Stimulated activated CD8-positive, alpha-beta memory T cell treated with anti-CD3 and anti-CD28 coated beads, Interleukin-12 subunit alpha, Interleukin-12 subunit beta, amount 100 ng/mL, for 24 hours (primary cell): ENCODE measurements at regions not wholly inside any gene's neighbourhood (a gene's known extent, or its start where the extent isn't known, plus 50 kb on each side); places are given as distances from the start of the nearest gene placed in this dataset.

Experiments used
- DNase-seq: peaks from one replicate; pipeline ENCODE4 v3.0.0-alpha.2; 2020; ENCODE audit errors: extremely low read depth

GRCh38 chr1:195568389-195568788 is 1039.9 kb downstream of the KCNT2 start:
- no peak for DNase-seq

DNA sequence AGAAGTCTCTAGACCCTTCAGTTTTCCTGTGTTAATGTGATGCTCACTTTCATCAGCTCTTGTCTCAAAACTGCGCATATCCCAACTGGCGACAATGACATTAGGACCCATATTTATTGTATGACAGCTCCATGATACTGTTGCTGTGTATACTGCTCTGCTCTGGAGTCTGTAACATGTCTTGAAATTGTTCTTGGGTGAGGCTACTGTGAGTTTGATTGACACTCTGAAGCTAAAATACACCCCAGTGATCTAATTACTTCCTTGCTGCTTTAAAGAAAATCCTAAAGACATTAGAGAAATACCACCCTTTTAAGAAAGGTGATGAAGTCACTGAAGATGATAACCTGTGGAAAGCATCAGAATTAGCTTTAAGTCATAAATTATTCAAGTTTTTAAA is 1046.2 kb downstream of the KCNT2 start:
- no peak for DNase-seq

DNA sequence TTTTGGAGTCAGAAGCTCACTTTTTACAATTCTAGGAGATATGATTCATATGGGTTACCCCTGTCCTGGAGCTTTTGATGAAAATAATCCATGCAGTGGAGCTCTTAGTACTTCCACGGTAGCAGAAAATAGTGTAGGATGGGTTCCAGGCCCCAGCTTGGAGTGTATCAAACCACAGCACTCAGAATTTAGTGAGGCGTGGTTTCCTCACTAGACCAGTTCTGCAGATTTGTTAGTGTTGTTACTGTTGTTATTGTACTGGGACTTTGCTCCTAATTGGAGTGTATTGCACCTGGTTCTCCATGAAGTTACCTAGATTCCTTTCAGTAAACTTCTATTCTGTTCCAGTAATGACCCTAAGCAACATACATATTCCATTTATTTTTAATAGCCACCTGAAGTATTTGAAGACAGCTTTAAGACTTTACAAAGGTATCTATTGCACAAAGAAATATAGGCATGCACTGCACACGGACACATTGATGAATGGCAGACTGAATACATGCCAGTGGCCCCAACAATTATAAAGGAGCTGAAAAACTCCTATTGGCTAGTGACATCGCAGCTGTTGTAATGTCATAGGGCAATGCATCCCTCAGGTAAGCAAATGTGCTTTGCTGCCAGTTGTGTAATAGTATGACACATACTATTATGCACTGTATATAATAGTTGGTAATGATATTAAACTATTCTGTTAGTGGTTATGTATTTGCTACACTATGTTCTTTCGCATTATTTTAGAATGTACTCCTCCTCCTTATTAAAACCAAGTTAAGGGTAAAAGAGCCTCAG is 1058.0 kb downstream of the KCNT2 start:
- DNase-seq: no peak

DNA sequence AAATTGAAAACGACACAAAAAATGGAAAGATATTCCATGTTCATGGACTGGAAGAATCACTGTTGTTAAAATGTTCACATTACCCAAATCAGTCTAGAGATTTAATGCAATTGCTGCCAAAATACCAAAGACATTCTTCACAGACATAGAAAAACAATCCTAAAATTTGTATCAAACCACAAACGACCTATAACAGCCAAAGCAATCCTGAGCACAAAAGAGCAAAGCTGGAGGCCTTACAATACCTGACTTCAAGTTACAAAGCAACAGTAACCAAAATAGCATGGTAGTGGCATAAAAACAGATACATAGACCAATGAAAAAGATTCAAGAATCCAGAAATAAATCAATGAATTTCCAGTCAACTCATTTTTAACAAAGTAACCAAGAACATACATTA is 1077.3 kb downstream of the KCNT2 start:
- no peak for DNase-seq

DNA sequence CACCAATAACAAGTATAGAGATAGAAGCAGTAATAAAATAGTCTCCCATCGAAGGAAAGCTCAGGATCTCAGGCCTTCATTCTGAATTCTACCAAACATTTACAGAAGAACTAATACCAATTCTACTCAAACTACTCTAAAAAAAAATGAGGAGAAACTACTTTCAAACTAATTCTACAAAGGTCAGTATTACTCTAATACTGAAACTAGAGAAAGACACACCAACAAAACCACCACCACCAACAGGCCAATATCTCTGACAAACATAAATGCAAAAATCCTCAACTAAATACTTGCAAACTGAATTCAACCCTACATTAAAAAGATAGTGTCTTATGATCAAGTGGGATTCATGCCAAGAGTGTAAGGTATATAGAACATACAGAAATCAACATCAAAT is 1078.4 kb downstream of the KCNT2 start:
- DNase-seq: no peak

- DNase-seq: no peak
These were observed 1087.5 kb downstream of the KCNT2 start for GRCh38 chr1:195520757-195521156.

DNA sequence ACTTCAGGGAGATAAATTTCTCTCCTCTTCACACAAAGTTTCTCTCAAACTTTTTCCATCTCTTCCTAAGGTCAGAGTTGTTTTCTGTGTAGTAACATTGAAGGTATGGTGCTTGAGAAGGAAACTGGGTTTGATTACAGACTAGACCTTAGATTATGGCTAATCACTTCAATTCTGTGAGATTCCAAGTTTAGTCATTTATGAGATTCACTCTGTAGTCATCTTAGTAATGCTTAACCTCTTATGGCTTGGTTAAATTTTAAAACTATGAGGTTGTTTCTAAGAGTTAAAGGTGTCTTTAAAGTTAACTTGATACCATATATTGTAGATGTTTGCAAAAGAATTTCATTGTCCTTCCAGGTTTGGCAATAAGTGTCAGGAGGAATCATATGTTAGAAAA is 1092.2 kb downstream of the KCNT2 start:
- no peak for DNase-seq

- DNase-seq: no peak
These were observed 1096.7 kb downstream of the KCNT2 start for GRCh38 chr1:195511501-195511900.

- no peak for DNase-seq
These were observed 1107.1 kb downstream of the KCNT2 start for GRCh38 chr1:195501118-195501517.

DNA sequence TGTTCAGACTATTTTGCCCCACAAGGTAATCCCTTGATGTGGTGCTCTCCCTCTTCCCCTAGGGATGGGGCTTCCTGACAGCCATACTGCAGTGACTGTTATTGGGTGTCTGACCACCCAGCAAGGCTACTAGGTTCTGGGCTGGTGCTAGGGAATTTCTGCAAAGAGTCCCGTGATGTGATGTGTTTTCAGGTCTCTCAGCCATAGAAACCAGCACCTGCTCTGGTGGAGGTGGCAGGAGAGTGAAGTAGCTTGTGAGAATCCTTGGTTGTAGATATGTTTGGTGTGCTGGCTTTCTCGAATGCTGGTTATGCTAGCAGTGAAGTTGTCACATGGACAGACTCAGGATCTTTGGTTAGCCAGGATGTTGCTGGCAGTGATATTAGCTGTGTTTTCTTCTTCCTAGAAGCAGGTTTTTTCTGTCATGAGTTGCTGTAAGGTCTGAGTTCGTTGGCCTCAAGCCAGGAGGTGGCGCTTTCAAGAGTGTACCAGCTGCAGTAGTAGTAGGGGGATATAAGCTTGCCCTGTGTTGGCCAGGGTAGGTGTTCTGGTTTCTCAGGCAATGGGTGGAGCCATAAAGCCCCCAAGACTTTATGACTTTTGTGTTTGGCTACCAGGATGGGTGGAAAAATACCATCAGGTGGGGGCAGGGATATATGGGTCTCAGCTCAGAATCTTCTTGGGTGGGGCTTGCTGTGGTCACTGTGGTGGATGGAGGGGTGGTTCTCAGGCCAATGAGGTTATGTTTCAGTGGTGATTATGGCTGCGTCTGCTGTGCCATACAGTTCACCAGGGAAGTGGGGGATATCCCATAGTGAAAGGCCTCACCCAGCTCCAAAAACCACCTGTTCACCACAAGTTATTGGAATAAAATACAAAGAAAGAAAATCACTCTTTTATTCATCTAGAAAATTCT is 1112.3 kb downstream of the KCNT2 start:
- DNase-seq: no peak

- DNase-seq: no peak
These were observed 1126.1 kb downstream of the KCNT2 start for GRCh38 chr1:195482137-195482536.

- no peak for DNase-seq
These were observed 1126.9 kb downstream of the KCNT2 start for GRCh38 chr1:195481293-195481692.

DNA sequence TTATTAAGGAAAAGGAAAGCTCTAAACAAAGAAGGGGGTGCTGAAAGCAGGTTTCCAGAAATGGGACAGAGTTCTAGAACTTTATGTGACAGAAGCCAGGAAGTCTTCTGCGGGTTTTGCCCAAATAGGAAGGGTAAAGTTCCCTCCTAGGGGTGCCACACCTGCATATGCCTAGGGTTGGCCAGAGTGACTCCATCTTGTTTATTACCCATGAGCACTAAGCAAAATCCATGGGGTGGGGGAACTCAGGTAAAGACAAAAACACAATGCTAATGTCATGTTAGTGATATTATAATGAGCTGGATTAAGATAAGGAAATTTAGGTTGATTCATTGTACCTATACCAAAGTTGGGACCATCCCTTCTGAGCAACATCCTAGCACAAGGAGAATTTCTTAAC is 1132.7 kb downstream of the KCNT2 start:
- no peak for DNase-seq

GRCh38 chr1:195472291-195472690 is 1135.9 kb downstream of the KCNT2 start:
- DNase-seq: no peak

- DNase-seq: no peak
These were observed 1141.6 kb downstream of the KCNT2 start for GRCh38 chr1:195466639-195467038.

- no peak for DNase-seq
These were observed 1145.6 kb downstream of the KCNT2 start for GRCh38 chr1:195462646-195463045.

DNA sequence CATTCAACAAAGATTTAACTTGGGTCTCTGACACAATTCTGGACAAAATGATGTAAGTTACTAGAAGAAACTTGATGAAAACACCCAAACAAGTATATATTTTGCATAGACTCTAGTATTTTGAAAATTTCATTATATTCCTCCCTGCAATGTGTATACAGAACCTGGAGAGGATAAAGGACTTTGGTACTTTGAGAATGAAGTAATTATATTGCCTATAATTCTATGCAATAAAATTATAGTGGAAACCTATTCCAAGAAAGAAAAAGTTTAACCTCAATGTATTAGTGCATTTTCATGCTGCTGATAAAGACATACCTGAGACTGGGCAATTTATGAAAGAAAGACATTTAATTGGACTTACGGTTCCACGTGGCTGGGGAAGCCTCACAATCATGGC is 1146.1 kb downstream of the KCNT2 start:
- no peak for DNase-seq

DNA sequence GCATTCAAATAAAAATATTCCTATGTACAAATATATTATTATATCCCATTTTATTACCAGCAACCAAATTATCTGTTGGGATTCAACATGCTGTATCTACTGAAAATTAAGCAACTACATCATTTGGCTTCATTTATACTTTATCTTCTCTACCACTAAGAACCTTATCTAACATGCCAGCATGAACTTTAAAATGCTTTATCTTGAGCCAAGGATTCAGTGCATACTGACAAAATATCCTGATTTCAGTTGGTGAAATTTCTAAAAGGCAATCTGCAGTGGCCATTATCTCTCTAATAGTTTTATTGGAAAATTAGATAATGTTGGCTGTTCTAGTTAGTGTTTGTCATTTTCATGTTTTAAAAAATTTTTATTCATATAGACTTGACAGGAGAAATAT is 1149.9 kb downstream of the KCNT2 start:
- no peak for DNase-seq

GRCh38 chr1:195450794-195451193 is 1157.4 kb downstream of the KCNT2 start:
- no peak for DNase-seq

DNA sequence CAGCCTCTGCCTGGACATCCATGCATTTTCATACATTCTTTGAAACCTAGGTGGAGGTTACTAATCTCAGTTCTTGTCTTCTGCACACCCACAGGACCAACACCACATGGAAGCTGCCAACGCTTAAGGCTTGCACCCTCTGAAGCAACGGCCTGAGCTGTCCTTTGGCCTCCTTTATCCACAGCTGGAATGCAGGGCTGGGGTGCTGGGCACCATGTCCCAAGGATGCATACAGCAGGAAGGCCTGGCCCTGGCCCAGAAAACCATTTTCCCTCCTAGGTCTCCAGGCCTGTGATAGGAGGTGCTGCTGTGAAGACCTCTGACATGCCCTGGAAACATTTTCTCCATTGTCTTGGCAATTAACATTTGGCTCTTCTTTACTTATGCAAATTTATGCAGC is 1168.6 kb downstream of the KCNT2 start:
- DNase-seq: no peak

DNA sequence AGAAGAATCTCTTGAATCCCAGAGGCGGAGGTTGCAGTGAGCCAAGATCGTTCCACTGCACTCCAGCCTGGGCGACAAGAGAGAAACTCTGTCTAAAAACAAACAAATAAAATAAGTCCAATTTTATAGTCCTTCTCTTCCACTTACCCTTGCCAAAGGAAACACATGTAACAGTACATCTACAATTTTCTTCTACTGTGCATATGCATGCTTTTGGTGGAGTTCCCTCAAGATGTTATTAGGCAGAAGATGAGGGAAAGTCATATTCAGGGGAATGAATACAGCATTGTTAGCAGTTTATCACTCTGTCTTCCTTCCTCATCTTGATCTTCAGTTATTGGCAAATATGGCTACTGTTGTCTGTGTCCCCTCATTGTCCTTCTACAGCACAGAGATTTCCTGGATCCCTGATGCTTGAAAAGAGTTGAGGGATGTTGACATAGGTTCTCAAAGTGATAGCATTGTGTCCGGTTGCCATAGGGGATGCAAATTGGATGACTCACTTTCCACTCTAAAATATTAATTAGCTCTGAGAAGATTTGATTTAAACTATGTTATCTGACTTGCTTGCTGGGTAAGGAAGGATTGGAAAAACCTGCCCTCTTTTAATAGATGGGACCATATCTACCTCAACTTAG is 1173.6 kb downstream of the KCNT2 start:
- DNase-seq: no peak

- no peak for DNase-seq
These were observed 1177.4 kb downstream of the KCNT2 start for GRCh38 chr1:195430826-195431225.

DNA sequence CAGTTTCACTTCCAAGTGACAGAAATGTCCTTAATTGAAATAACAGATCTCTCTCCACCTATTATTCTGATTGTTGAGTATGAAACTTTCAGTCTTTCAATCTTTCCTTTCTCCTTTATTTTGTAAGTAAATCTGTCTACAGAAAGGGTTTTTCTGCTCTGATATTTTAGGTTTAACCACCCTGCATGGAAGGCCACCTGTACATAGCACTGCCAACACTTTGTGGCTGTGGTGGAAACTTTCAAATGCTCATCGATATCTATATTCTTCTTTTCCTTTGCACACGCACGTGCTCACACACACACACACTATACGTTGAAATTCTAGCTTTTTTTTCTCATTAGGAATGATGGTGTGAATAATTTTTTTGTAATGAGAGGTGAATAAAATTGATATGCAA is 1179.3 kb downstream of the KCNT2 start:
- no peak for DNase-seq
